Cardiac fibroblast (primary cell): ENCODE measurements at regions not wholly inside any gene's neighbourhood (a gene's known extent, or its start where the extent isn't known, plus 50 kb on each side); places are given as distances from the start of the nearest gene placed in this dataset.

Experiments
- DNase-seq, 2 donors: peaks; one replicate each; pipeline versions ENCODE4 v3.0.0 to v3.0.0-alpha.2; 2010; ENCODE audit warnings: low read depth in 2 of 2
- H3K4me3 ChIP-seq, 2 donors: replicated peaks in 1 of 2; 1 replicate in 1 of 2; 2 replicates in 1 of 2; pipeline ENCODE4 v1.5.1; 2011; ENCODE audit warnings: low read depth in 2 of 2, low read length in 2 of 2, mild to moderate bottlenecking in 2 of 2, moderate library complexity in 1 of 2
- CTCF ChIP-seq: IDR thresholded peaks from one replicate; pipeline ENCODE4 v1.5.1; 2011; ENCODE audit warnings: low read depth, mild to moderate bottlenecking, low read length, inconsistent platforms

GRCh38 chr9:84139296-84140070 lies 158.9 kb downstream of the RMI1 start:
- no peak for TF ChIP-seq CTCF
- DNase-seq: peak; percentile 48 to 84
- H3K4me3 ChIP-seq: no peak overlapping the region

GRCh38 chr9:84140535-84141101 lies 160.0 kb downstream of the RMI1 start:
- peak in 1 of 2 donors; percentile 16 for DNase-seq
- H3K4me3 ChIP-seq: peak overlapping the region; percentile 22 to 35
- no peak for TF ChIP-seq CTCF

GRCh38 chr9:84141741-84142370 lies 161.3 kb downstream of the RMI1 start:
- no peak overlapping the region for H3K4me3 ChIP-seq
- TF ChIP-seq CTCF: no peak
- DNase-seq: no peak

- H3K4me3 ChIP-seq: no peak overlapping the region
- no peak for DNase-seq
- TF ChIP-seq CTCF: no peak
Observed at GRCh38 chr9:84145031-84145430, 164.4 kb downstream of the RMI1 start.

GRCh38 chr9:84145780-84146179 lies 165.2 kb downstream of the RMI1 start:
- no peak overlapping the region for H3K4me3 ChIP-seq
- TF ChIP-seq CTCF: no peak
- DNase-seq: no peak

GRCh38 chr9:84146893-84147710 lies 166.5 kb downstream of the RMI1 start:
- no peak overlapping the region for H3K4me3 ChIP-seq
- DNase-seq: peak; percentile 24 to 28
- TF ChIP-seq CTCF: no peak
